ENCODE measurements at regions not wholly inside any gene's neighbourhood (a gene's known extent, or its start where the extent isn't known, plus 50 kb on each side); places are given as distances from the start of the nearest gene placed in this dataset.
"Not testable (repeated sequence)": the region's sequence is repeated elsewhere in the genome, so short reads cannot be mapped to it uniquely, and the experiment has no call there.

GRCh38 chr3:124140746-124141145, 148.8 kb upstream of the ROPN1 start:
- Histone ChIP-seq H3K9me3 (ENCODE audit: insufficient read depth, low read depth, low read length) (no peaks in the 10 kb centered on the region), H3K27ac (ENCODE audit: low read depth, low read length) (no peak overlapping the region), H3K27me3 (ENCODE audit: insufficient read depth, low read length) (peaks cover 3% of the 10 kb centered on the region; the same call in 1 of the 2 replicates), H3K4me1 (ENCODE audit: insufficient read depth, low read length) (0 out of 2 replicates have a peak, but pooled peaks cover 5% of the 10 kb centered on the region), H3K9ac (ENCODE audit: low read depth, low read length) (no peak overlapping the region), H3K36me3 (ENCODE audit: insufficient read depth, low read length) (no peaks in the 10 kb centered on the region), H3K4me3 (ENCODE audit: low read length) (no peak overlapping the region)
- 92% methylated on average over 3 of the region's 4 CpGs for WGBS

DNA sequence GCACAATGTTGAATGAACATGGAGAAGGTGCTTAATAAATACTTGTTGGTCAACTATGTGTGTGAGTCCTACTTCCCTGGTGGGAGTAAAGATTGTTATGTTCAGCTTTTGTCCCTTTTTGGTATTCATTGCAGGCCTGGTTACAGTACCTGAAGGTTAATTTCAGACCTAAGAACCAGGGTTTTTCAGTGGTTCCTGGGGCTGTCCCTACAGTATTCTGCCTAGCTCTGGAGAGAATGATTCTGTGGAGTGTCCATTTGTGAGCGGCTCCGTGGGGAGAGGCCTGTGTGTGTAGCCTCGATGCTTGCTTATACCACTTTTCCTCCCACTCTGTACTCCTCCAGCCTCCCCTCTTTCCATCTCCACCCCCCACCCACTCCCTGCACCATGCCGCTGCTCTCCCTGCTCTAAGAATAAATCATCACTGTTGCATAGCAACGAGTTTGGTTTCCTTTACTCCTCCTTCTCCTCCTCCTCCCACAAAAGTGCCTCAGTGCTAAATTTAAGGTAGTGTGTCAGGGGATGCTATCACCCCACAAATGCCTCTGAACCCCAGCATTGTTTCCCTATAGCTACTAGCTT, 150.6 kb upstream of the ROPN1 start:
- no peaks in the 10 kb centered on the region for H3K9me3 ChIP-seq (ENCODE audit: insufficient read depth, low read depth, low read length)
- WGBS: 81% methylated on average over 5 of the region's 5 CpGs
- H3K27me3 ChIP-seq (ENCODE audit: insufficient read depth, low read length): peaks cover 3% of the 10 kb centered on the region; the same call in 1 of the 2 replicates
- H3K9ac ChIP-seq (ENCODE audit: low read depth, low read length): no peak overlapping the region
- 0 out of 2 replicates have a peak, but pooled peaks cover 5% of the 10 kb centered on the region for H3K4me1 ChIP-seq (ENCODE audit: insufficient read depth, low read length)
- no peak overlapping the region for H3K27ac ChIP-seq (ENCODE audit: low read depth, low read length)
- no peaks in the 10 kb centered on the region for H3K36me3 ChIP-seq (ENCODE audit: insufficient read depth, low read length)
- H3K4me3 ChIP-seq (ENCODE audit: low read length): no peak overlapping the region

DNA sequence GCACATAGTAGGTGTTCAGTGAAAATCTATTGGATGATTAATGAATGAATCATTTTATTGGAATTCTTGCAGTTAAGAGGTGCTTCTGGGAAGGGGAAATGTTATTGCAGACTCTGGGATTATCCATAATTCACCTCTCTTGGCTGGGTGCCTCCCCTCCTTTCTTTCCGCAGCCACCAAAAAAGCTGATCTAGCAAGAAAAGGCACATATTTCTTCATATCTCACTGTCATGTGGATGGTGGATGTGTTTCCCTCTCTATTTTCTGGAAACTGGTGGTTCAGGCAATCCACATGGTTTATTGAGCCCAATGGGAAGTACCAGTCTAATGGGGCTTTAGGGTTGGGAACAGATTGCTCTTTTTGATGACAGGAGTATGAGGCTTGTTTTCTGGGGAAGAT, 151.1 kb upstream of the ROPN1 start:
- peaks cover 3% of the 10 kb centered on the region; the same call in 1 of the 2 replicates for H3K27me3 ChIP-seq (ENCODE audit: insufficient read depth, low read length)
- no CpG with 5 or more reads among the region's 1 CpG for WGBS
- H3K27ac ChIP-seq (ENCODE audit: low read depth, low read length): no peak overlapping the region
- H3K9me3 ChIP-seq (ENCODE audit: insufficient read depth, low read depth, low read length): no peaks in the 10 kb centered on the region
- no peak overlapping the region for H3K9ac ChIP-seq (ENCODE audit: low read depth, low read length)
- H3K4me1 ChIP-seq (ENCODE audit: insufficient read depth, low read length): 0 out of 2 replicates have a peak, but pooled peaks cover 5% of the 10 kb centered on the region
- H3K36me3 ChIP-seq (ENCODE audit: insufficient read depth, low read length): no peaks in the 10 kb centered on the region
- H3K4me3 ChIP-seq (ENCODE audit: low read length): no peak overlapping the region

GRCh38 chr3:124144035-124144814, 152.3 kb upstream of the ROPN1 start:
- Histone ChIP-seq H3K9ac (ENCODE audit: low read depth, low read length) (no peak overlapping the region), H3K27me3 (ENCODE audit: insufficient read depth, low read length) (peaks cover 3% of the 10 kb centered on the region; the same call in 1 of the 2 replicates), H3K27ac (ENCODE audit: low read depth, low read length) (no peak overlapping the region), H3K4me3 (ENCODE audit: low read length) (no peak overlapping the region), H3K9me3 (ENCODE audit: insufficient read depth, low read depth, low read length) (no peaks in the 10 kb centered on the region), H3K4me1 (ENCODE audit: insufficient read depth, low read length) (0 out of 2 replicates have a peak, but pooled peaks cover 5% of the 10 kb centered on the region), H3K36me3 (ENCODE audit: insufficient read depth, low read length) (no peaks in the 10 kb centered on the region)
- WGBS: 90% methylated on average over 6 of the region's 6 CpGs

DNA sequence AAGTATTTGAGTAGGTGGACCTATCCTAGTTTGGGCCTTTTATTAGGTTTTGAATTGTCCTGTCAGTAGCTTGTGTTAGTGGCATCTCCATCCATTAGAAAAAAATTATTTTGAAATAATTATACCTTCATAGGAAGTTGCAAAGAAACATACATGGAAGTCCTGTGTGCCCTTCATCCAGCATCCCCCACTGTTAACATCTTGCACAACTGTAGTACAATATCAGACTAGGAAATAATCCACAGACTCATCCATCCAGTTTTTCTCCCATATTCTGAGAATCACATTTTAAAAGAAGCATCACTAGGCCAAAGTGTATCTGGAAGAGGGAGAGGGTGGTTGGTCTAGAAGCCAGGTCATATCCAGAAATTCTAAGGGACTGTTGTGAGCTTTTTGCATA, 155.5 kb upstream of the ROPN1 start:
- H3K9me3 ChIP-seq (ENCODE audit: insufficient read depth, low read depth, low read length): no peaks in the 10 kb centered on the region
- H3K4me3 ChIP-seq (ENCODE audit: low read length): no peak overlapping the region
- no peaks in the 10 kb centered on the region for H3K36me3 ChIP-seq (ENCODE audit: insufficient read depth, low read length)
- H3K27me3 ChIP-seq (ENCODE audit: insufficient read depth, low read length): no peaks in the 10 kb centered on the region
- H3K9ac ChIP-seq (ENCODE audit: low read depth, low read length): no peak overlapping the region
- H3K27ac ChIP-seq (ENCODE audit: low read depth, low read length): no peak overlapping the region
- 0 out of 2 replicates have a peak, but pooled peaks cover 5% of the 10 kb centered on the region for H3K4me1 ChIP-seq (ENCODE audit: insufficient read depth, low read length)

GRCh38 chr3:124147946-124148345, 156.0 kb upstream of the ROPN1 start:
- WGBS: 94% methylated on average over 2 of the region's 2 CpGs
- H3K27me3 ChIP-seq (ENCODE audit: insufficient read depth, low read length): no peaks in the 10 kb centered on the region
- no peaks in the 10 kb centered on the region for H3K9me3 ChIP-seq (ENCODE audit: insufficient read depth, low read depth, low read length)
- H3K36me3 ChIP-seq (ENCODE audit: insufficient read depth, low read length): no peaks in the 10 kb centered on the region
- H3K9ac ChIP-seq (ENCODE audit: low read depth, low read length): no peak overlapping the region
- H3K4me1 ChIP-seq (ENCODE audit: insufficient read depth, low read length): 0 out of 2 replicates have a peak, but pooled peaks cover under 1% of the 10 kb centered on the region
- no peak overlapping the region for H3K4me3 ChIP-seq (ENCODE audit: low read length)
- no peak overlapping the region for H3K27ac ChIP-seq (ENCODE audit: low read depth, low read length)

DNA sequence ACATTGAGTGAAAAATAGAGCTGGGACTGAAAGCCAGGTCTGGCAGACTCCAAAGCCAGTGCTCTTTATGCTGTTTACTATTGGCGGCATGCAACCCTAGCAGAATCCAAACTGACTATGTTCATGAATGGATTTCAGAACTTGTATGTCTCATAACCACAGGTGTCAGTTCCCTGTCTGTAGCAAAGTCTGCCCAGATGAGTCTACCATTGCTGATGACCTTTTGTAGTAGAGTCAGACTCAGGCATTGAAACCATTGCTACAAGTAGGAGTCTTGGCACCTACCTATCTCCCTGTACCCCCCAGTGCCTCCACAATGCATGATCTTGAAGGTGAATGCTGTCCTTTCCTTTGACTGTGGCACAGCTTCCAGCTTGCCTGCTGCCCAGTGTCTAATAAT, 157.2 kb upstream of the ROPN1 start:
- H3K9ac ChIP-seq (ENCODE audit: low read depth, low read length): no peak overlapping the region
- no peak overlapping the region for H3K27ac ChIP-seq (ENCODE audit: low read depth, low read length)
- H3K4me1 ChIP-seq (ENCODE audit: insufficient read depth, low read length): no peaks in the 10 kb centered on the region
- no peaks in the 10 kb centered on the region for H3K9me3 ChIP-seq (ENCODE audit: insufficient read depth, low read depth, low read length)
- H3K4me3 ChIP-seq (ENCODE audit: low read length): no peak overlapping the region
- 100% methylated on average over 1 of the region's 1 CpG for WGBS
- H3K36me3 ChIP-seq (ENCODE audit: insufficient read depth, low read length): no peaks in the 10 kb centered on the region
- no peaks in the 10 kb centered on the region for H3K27me3 ChIP-seq (ENCODE audit: insufficient read depth, low read length)

DNA sequence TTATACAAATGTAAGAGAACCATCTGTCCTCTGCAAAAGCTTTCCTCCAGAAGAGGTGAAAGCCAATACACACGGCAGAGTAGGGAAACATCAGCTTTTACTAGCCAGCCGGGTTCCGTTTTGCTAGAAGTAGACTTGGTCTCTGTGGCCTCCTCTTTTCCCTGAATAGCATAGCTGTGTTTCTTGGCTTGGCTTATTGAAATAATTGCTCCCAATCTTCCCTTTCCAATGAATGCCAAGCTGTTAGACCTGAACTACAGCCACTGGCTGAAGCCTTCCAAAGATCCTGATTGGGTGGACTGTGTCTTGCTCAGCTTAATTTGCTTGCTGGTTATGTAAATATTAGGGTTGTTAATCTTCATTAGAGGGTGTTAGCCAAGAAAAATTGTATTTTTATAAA, 157.8 kb upstream of the ROPN1 start:
- Histone ChIP-seq H3K27me3 (ENCODE audit: insufficient read depth, low read length) (no peaks in the 10 kb centered on the region), H3K36me3 (ENCODE audit: insufficient read depth, low read length) (no peaks in the 10 kb centered on the region), H3K4me3 (ENCODE audit: low read length) (no peak overlapping the region), H3K9me3 (ENCODE audit: insufficient read depth, low read depth, low read length) (no peaks in the 10 kb centered on the region), H3K4me1 (ENCODE audit: insufficient read depth, low read length) (no peaks in the 10 kb centered on the region), H3K27ac (ENCODE audit: low read depth, low read length) (no peak overlapping the region), H3K9ac (ENCODE audit: low read depth, low read length) (no peak overlapping the region)
- WGBS: 96% methylated on average over 3 of the region's 3 CpGs

DNA sequence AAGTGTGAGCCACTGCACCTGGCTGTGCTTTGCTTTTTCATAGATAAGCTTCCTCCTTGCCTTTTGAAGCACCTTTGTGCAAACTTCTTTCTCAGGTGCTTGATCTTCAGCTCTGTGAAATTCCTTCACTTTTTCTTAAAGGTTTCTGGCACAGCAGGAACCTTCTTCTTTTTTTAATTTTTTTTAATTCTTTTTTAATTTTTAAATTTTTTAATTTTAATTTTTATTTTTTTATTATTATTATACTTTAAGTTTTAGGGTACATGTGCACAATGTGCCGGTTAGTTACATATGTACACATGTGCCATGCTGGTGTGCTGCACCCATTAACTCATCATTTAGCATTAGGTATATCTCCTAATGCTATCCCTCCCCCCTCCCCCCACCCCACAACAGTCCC, 161.0 kb upstream of the ROPN1 start:
- not testable (repeated sequence) for H3K4me1 ChIP-seq (ENCODE audit: insufficient read depth, low read length); H3K36me3 ChIP-seq (ENCODE audit: insufficient read depth, low read length); H3K27me3 ChIP-seq (ENCODE audit: insufficient read depth, low read length); H3K4me3 ChIP-seq (ENCODE audit: low read length); H3K27ac ChIP-seq (ENCODE audit: low read depth, low read length); H3K9me3 ChIP-seq (ENCODE audit: insufficient read depth, low read depth, low read length); H3K9ac ChIP-seq (ENCODE audit: low read depth, low read length)
- no CpG with 5 or more reads among the region's 1 CpG for WGBS

DNA sequence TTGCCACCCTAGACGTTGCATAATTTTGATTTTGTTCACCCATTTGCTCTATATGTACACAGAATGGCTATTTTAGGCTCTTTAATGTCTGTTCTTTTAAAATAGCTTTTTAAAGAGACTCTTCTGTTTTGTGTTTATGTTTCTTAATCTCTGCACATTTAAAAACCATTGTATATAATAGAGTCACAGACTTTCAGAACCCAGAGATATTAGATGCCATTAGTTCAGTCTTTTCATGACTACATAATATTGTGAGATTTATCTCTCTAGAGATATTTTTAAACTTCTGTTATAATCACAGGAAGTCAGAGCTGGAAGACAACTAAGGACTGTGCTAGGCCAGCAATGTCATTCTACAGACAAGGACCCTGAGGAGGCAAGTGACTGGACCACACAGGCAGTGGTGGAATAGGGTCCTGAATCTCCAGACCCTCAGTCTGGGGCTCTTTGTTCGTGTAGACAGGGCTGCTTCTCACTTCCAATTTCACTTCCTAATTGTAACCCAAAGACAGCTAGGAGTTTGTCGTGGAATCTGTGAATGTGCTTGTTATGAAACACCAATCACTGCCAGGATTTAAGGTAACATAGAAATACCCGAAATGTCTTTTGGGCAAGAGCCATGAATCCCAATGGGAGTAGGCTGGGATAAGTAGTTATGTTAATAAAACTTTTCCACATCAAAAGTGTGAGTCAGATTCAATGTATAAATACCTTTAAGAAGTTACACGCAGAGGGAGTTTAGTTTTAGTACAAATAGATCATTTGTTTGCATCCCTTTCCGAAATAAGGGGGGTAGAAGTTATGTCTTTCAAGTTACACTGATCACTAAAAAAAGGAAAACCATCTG, 165.2 kb upstream of the ROPN1 start:
- H3K27ac ChIP-seq (ENCODE audit: low read depth, low read length): peak overlapping the region; percentile 92; the same call in 1 of the 2 replicates

GRCh38 chr3:124157748-124158147, 165.8 kb upstream of the ROPN1 start:
- Histone ChIP-seq H3K9me3 (ENCODE audit: insufficient read depth, low read depth, low read length) (no peaks in the 10 kb centered on the region), H3K4me3 (ENCODE audit: low read length) (no peak overlapping the region), H3K27me3 (ENCODE audit: insufficient read depth, low read length) (no peaks in the 10 kb centered on the region), H3K36me3 (ENCODE audit: insufficient read depth, low read length) (no peaks in the 10 kb centered on the region), H3K4me1 (ENCODE audit: insufficient read depth, low read length) (peaks cover 21% of the 10 kb centered on the region), H3K9ac (ENCODE audit: low read depth, low read length) (peak overlapping the region; percentile 23; the same call in 1 of the 2 replicates), H3K27ac (ENCODE audit: low read depth, low read length) (peak overlapping the region; percentile 92)
- 38% methylated on average over 2 of the region's 3 CpGs for WGBS

More for the DNA sequence above, 165.2 kb upstream of the ROPN1 start:
- WGBS: 84% methylated on average over 6 of the region's 6 CpGs
- Histone ChIP-seq H3K4me3 (ENCODE audit: low read length) (no peak overlapping the region), H3K4me1 (ENCODE audit: insufficient read depth, low read length) (peaks cover 21% of the 10 kb centered on the region), H3K27me3 (ENCODE audit: insufficient read depth, low read length) (no peaks in the 10 kb centered on the region), H3K36me3 (ENCODE audit: insufficient read depth, low read length) (no peaks in the 10 kb centered on the region), H3K9ac (ENCODE audit: low read depth, low read length) (no peak overlapping the region), H3K9me3 (ENCODE audit: insufficient read depth, low read depth, low read length) (no peaks in the 10 kb centered on the region)
